Mesothelial cell of epicardium (in vitro differentiated cells): ENCODE measurements at regions not wholly inside any gene's neighbourhood (a gene's known extent, or its start where the extent isn't known, plus 50 kb on each side); places are given as distances from the start of the nearest gene placed in this dataset.

ENCODE experiments used
- DNase-seq, 2 experiments: peaks; one replicate each; pipeline ENCODE4 v3.0.0; 2021; ENCODE audit warnings: low spot score in 2 of 2; ENCODE audit not compliant: unreplicated experiment in 2 of 2
- H3K27ac Mint-ChIP-seq: 2 replicates; pipeline ENCODE4 v1.8.0; 2021; ENCODE audit warnings: mixed read lengths
- H3K27me3 Mint-ChIP-seq: 2 replicates; pipeline ENCODE4 v1.8.0; 2021; ENCODE audit warnings: low read depth, mixed read lengths
- H3K36me3 Mint-ChIP-seq: 2 replicates; pipeline ENCODE4 v1.8.0; 2021; ENCODE audit warnings: mixed read lengths
- H3K4me1 Mint-ChIP-seq: 2 replicates; pipeline ENCODE4 v1.8.0; 2021; ENCODE audit warnings: mixed read lengths
- H3K4me3 Mint-ChIP-seq: 2 replicates; pipeline ENCODE4 v1.8.0; 2021; ENCODE audit warnings: mild to moderate bottlenecking, moderate library complexity, mixed read lengths
- H3K9me3 Mint-ChIP-seq: 2 replicates; pipeline ENCODE4 v1.8.0; 2021; ENCODE audit warnings: mixed read lengths
- TF ChIP-seq, protein P1 (sequence below): fragments of 200-600 bp; sonication (generic); IDR thresholded peaks from one replicate; pipeline ENCODE4 v1.5.0; 2021; ENCODE audit warnings: antibody characterized with exemption; ENCODE audit not compliant: unreplicated experiment

DNA sequence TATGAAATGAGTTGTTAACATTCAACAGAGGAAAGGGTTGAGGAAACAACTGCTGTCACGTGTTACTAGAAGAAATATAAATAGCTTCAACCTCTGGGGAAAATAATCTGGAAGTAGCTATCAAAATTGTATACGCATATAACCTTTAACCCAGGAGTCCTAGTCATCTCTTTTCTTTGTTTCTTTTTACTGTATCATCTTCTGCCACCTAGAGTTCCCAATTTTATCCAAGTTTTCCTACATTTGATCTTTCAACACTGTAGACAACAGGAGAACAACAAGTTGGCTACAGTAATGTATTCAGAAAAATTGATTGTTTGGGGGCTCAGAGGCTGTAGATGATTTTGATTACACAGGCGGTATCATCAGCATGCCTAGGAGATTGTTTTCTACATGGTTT lies 453.7 kb downstream of the FSCB start:
- no peaks in the 10 kb centered on the region for H3K4me1 Mint-ChIP-seq
- no peaks in the 10 kb centered on the region for H3K36me3 Mint-ChIP-seq
- peaks cover 6% of the 10 kb centered on the region for H3K9me3 Mint-ChIP-seq
- H3K27me3 Mint-ChIP-seq = no peaks in the 10 kb centered on the region
- no peak for DNase-seq
- H3K27ac Mint-ChIP-seq = no peak overlapping the region
- TF ChIP-seq, protein P1, sequence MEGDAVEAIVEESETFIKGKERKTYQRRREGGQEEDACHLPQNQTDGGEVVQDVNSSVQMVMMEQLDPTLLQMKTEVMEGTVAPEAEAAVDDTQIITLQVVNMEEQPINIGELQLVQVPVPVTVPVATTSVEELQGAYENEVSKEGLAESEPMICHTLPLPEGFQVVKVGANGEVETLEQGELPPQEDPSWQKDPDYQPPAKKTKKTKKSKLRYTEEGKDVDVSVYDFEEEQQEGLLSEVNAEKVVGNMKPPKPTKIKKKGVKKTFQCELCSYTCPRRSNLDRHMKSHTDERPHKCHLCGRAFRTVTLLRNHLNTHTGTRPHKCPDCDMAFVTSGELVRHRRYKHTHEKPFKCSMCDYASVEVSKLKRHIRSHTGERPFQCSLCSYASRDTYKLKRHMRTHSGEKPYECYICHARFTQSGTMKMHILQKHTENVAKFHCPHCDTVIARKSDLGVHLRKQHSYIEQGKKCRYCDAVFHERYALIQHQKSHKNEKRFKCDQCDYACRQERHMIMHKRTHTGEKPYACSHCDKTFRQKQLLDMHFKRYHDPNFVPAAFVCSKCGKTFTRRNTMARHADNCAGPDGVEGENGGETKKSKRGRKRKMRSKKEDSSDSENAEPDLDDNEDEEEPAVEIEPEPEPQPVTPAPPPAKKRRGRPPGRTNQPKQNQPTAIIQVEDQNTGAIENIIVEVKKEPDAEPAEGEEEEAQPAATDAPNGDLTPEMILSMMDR = no peak
- no peak overlapping the region for H3K4me3 Mint-ChIP-seq

DNA sequence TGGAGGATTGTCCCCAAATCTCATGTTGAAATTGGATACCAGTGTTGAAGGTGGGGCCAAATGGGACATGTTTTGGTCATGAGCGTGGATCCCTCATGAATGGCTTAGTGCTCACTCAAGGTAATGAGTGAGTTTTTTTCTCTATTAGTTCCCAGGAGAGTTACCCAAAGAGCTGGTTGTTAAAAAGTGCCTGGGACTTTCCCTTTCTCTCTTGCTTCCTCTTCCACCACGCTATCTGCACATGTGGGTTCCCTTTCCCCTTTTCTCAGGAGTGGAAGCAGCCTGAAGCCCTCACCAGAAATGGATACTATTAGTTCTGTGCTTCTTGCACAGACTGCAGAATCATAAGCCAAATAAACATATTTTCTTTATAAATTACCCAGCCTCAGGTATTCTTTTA lies 465.4 kb downstream of the FSCB start:
- H3K4me3 Mint-ChIP-seq = no peak overlapping the region
- no peaks in the 10 kb centered on the region for H3K27me3 Mint-ChIP-seq

DNA sequence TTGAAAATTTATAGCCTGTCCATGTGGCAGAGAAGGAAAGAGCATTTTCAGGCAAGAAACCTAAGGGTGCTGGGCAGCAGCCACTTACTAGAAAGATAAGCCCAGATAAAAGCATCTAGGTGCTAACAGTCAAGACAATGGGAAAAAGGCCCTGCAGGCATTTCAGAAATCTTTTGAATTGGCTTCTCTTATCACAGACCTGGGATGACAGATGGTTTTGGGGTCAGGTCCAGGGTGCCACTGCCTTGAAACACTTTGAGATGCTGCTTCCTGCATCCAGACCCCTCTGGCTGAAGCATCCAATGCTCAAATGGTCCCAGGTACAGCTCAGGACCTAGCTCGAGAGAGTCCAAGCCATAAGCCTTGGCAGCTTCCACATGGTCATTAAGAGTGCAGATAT lies 466.5 kb downstream of the FSCB start:
- no peak overlapping the region for H3K27ac Mint-ChIP-seq
- no peak overlapping the region for H3K4me3 Mint-ChIP-seq
- no peaks in the 10 kb centered on the region for H3K36me3 Mint-ChIP-seq
- no peaks in the 10 kb centered on the region for H3K27me3 Mint-ChIP-seq
- no peak for DNase-seq
- H3K4me1 Mint-ChIP-seq = peaks cover 5% of the 10 kb centered on the region
- TF ChIP-seq, protein P1 = no peak
- peaks cover 15% of the 10 kb centered on the region for H3K9me3 Mint-ChIP-seq

More for the DNA sequence above, 465.4 kb downstream of the FSCB start:
- TF ChIP-seq, protein P1 = no peak
- peaks cover 2% of the 10 kb centered on the region for H3K4me1 Mint-ChIP-seq
- H3K27ac Mint-ChIP-seq = no peak overlapping the region
- H3K9me3 Mint-ChIP-seq = peaks cover 15% of the 10 kb centered on the region
- H3K36me3 Mint-ChIP-seq = no peaks in the 10 kb centered on the region
- no peak for DNase-seq

DNA sequence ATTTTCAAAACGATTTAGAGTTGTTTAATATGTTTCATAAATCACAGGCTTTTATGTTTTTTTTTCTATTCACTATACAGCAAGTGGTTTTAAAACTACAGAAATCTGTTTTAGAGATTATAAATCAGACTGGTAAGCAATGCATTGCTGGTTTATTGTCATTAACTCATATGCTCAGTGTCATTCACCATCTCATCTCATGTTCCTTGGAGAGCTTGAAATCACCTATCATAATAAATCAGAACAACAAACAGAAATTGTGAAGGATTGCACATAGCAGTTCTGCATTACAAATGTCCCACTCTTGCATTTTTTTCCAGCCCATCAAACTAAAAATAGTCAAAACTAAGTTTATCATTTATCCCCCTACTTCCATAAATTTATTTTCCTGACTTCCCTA lies 470.8 kb downstream of the FSCB start:
- Mint-ChIP-seq H3K4me3 (no peak overlapping the region), H3K36me3 (no peaks in the 10 kb centered on the region), H3K9me3 (peaks cover 15% of the 10 kb centered on the region), H3K27me3 (no peaks in the 10 kb centered on the region), H3K27ac (no peak overlapping the region), H3K4me1 (peaks cover 7% of the 10 kb centered on the region)
- no peak for DNase-seq
- TF ChIP-seq, protein P1 = no peak

DNA sequence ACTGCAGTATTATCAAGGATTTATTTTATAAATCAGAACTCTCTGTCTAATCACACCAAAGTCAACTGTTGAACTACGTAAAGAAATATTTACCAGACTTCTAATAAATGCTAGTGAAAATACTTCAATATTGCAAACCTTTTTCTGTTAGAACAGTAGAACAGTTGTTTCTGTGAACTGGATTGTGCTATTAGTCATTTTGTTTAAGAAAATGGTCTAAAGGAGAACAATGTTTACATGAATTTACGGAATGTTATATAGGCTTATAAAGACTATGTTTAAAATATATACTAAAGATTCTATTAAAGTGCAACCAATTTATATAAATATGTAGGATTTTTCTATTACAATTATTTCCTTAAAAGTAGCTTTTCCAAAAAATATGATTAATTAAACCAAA lies 471.4 kb downstream of the FSCB start:
- Mint-ChIP-seq H3K4me3 (no peak overlapping the region), H3K4me1 (peaks cover 12% of the 10 kb centered on the region), H3K9me3 (peaks cover 15% of the 10 kb centered on the region), H3K27ac (no peak overlapping the region), H3K27me3 (no peaks in the 10 kb centered on the region), H3K36me3 (no peaks in the 10 kb centered on the region)
- no peak for DNase-seq
- TF ChIP-seq, protein P1 = no peak

DNA sequence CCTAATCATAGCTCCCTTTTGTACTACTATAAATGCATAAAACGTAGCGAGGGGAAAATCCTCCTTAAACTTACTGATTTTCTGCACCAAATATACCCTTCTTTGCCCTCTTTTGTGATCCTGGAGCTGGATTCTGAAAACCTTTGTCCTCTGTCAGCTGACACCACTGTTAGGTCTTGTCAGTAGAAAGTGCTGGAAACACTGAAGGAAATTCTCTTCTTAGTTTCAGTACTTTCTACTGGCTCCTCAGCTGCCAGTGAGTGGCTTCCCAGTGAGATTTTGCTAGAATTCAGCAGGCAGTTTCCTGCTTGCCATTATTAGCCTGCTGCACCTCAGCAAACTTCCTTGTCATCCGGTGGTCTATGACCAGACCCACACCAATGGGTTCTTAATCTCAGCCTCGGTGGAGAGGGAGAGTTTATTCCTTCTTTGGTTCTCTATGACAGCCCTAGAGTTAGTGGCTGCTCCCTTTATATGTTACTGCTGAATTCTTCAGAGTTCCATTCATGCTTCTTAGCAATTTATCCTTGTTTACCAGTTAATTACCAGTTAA lies 476.2 kb downstream of the FSCB start:
- H3K27me3 Mint-ChIP-seq = no peaks in the 10 kb centered on the region
- H3K9me3 Mint-ChIP-seq = no peaks in the 10 kb centered on the region
- DNase-seq = no peak
- no peak overlapping the region for H3K4me3 Mint-ChIP-seq
- no peaks in the 10 kb centered on the region for H3K36me3 Mint-ChIP-seq
- H3K27ac Mint-ChIP-seq = no peak overlapping the region
- H3K4me1 Mint-ChIP-seq = peaks cover 10% of the 10 kb centered on the region
- TF ChIP-seq, protein P1 = no peak
